ENCODE measurements at regions not wholly inside any gene's neighbourhood (a gene's known extent, or its start where the extent isn't known, plus 50 kb on each side); places are given as distances from the start of the nearest gene placed in this dataset.
A peak's percentile ranks its signal among the peaks of the same experiment; 100 is the strongest.

DNA sequence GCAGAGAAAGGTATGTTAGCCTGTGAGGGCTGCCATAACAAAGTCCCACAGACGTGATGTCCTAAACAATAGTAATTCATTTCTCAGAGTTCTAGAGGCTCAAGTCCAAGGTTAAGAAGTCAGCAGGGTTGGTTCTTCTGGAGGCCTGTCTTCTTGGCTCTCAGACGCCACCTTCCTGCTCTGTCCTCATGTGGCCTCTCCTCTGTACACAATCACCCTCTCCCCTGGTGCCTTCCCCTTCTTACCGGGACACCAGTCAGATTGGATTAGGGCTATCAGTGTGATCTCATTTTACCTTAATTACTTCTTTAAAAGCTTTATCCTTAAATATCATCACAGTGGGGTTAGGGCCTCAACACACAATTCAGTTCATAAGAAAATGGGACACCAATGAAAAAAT lies 860.5 kb downstream of the RNF144A start:
- no peak for DNase-seq (ENCODE audit: low read depth in 6 of 9, low spot score in 9 of 9)
- Histone ChIP-seq H3K27ac (ENCODE audit: low read depth in 1 of 2, low read length in 1 of 2) (no peak overlapping the region), H3K36me3 (ENCODE audit: control insufficient read depth in 2 of 2, insufficient read depth in 2 of 2, low read length in 1 of 2) (no peaks in the 10 kb centered on the region), H3K9me3 (ENCODE audit: control insufficient read depth in 2 of 2, insufficient read depth in 1 of 2, low read length in 1 of 2) (no peaks in the 10 kb centered on the region), H3K4me3 (ENCODE audit: low read length in 2 of 2) (no peak overlapping the region), H3K27me3 (ENCODE audit: control insufficient read depth in 2 of 2, insufficient read depth in 1 of 2, low read length in 1 of 2) (no peaks in the 10 kb centered on the region), H3K4me1 (ENCODE audit: control insufficient read depth in 2 of 2, insufficient read depth in 2 of 2, low read length in 2 of 2) (peaks cover 0 to 4% of the 10 kb centered on the region in 2 donors)
- 94% methylated on average over 3 of the region's 3 CpGs for WGBS

DNA sequence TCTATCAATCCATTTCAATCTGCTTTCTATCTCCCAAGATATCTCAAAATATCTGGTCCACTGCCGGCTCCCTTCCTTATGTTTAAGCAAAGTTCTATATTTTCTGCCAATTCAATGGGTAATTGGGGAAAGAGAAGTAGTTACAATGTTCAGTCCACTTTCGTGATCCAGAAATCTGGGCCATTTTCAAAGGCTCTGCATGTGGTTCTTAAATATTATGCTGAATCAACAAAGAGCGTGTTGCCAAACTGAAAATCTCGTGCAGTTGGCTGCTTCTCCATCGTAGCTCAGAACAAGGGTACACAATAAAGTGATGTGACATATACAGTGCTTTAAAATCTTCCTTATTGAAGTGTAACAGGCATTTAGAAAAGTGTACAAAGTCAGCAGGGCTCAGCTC lies 863.1 kb downstream of the RNF144A start:
- Histone ChIP-seq H3K27ac (ENCODE audit: low read depth in 1 of 2, low read length in 1 of 2) (no peak overlapping the region), H3K9me3 (ENCODE audit: control insufficient read depth in 2 of 2, insufficient read depth in 1 of 2, low read length in 1 of 2) (no peaks in the 10 kb centered on the region), H3K27me3 (ENCODE audit: control insufficient read depth in 2 of 2, insufficient read depth in 1 of 2, low read length in 1 of 2) (no peaks in the 10 kb centered on the region), H3K4me1 (ENCODE audit: control insufficient read depth in 2 of 2, insufficient read depth in 2 of 2, low read length in 2 of 2) (no peaks in the 10 kb centered on the region), H3K4me3 (ENCODE audit: low read length in 2 of 2) (no peak overlapping the region), H3K36me3 (ENCODE audit: control insufficient read depth in 2 of 2, insufficient read depth in 2 of 2, low read length in 1 of 2) (no peaks in the 10 kb centered on the region)
- 95% methylated on average over 5 of the region's 5 CpGs for WGBS
- no peak for DNase-seq (ENCODE audit: low read depth in 6 of 9, low spot score in 9 of 9)

DNA sequence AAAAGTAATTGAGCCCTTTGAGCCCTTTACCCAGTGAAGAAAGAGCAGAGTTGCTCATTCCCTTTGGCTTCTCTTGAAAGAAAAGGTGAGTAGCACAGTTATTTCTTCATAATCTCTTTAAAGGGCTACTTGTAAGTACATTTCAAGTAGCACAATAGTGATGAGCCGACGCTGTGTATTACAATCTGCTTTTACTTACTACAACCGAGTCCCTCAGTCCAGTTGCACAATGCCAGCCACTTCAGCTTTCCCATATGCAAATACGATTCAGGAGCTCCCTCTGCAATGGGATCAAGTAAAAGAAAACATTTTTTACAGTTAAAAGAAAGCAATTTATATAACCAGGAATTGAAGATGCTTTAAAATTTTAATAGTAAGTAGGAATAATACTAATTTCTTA lies 868.5 kb downstream of the RNF144A start:
- 95% methylated on average over 4 of the region's 4 CpGs for WGBS
- Histone ChIP-seq H3K4me3 (ENCODE audit: low read length in 2 of 2) (no peak overlapping the region), H3K27ac (ENCODE audit: low read depth in 1 of 2, low read length in 1 of 2) (no peak overlapping the region), H3K4me1 (ENCODE audit: control insufficient read depth in 2 of 2, insufficient read depth in 2 of 2, low read length in 2 of 2) (no peaks in the 10 kb centered on the region), H3K27me3 (ENCODE audit: control insufficient read depth in 2 of 2, insufficient read depth in 1 of 2, low read length in 1 of 2) (no peaks in the 10 kb centered on the region), H3K36me3 (ENCODE audit: control insufficient read depth in 2 of 2, insufficient read depth in 2 of 2, low read length in 1 of 2) (no peaks in the 10 kb centered on the region), H3K9me3 (ENCODE audit: control insufficient read depth in 2 of 2, insufficient read depth in 1 of 2, low read length in 1 of 2) (no peaks in the 10 kb centered on the region)
- no peak for DNase-seq (ENCODE audit: low read depth in 6 of 9, low spot score in 9 of 9)

DNA sequence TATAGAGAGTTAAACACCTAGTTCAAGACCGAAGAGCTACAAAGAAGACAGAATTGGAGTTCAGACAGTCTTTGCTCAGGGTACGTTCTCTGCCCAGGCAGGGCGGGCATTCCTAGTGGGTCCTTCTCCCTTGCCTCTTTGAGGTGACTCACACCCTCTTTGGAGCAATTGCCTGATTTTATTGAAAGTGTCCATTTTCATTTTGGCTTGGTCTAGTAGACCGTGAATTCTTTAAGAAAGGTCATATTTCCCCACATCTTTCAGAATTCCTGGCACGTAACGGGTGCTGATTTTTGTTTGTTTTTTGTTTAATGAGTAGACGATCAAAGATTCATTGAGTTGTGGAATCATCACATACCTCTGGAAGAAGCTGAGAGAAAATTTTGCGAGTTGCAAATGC lies 871.5 kb downstream of the RNF144A start:
- no peak for DNase-seq (ENCODE audit: low read depth in 6 of 9, low spot score in 9 of 9)

DNA sequence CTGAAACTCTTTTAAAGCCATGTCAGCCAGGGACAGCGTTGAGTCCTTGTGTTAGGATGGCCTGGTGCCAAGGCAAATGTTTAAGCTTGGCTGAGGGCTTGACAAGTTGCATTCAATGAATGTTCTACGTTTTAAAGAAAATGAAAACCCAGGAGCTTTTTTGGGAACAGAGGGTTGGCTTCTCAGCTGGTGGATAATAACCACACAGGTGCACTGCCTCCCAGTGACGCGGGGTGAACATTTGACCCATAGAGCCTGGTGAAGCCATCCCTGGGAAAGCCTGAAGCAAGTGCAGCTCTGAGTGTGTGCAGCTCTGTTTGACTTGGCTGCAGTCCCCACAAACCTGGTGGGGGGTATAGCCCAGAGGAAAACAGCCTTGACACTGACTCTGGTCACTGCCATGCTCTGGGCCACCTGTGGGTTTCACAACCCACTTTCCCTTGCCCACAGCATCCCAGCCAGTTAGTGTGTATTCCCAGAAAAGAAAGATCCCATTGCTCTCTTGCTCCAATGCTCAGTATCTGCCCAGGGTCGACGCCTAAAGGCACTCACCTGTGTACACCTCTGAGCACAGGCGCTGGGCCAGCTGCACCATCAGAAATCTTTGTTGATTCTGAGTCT lies 874.9 kb downstream of the RNF144A start:
- Histone ChIP-seq H3K4me1 (ENCODE audit: control insufficient read depth in 2 of 2, insufficient read depth in 2 of 2, low read length in 2 of 2) (no peaks in the 10 kb centered on the region), H3K9me3 (ENCODE audit: control insufficient read depth in 2 of 2, insufficient read depth in 1 of 2, low read length in 1 of 2) (no peaks in the 10 kb centered on the region), H3K36me3 (ENCODE audit: control insufficient read depth in 2 of 2, insufficient read depth in 2 of 2, low read length in 1 of 2) (no peaks in the 10 kb centered on the region), H3K27me3 (ENCODE audit: control insufficient read depth in 2 of 2, insufficient read depth in 1 of 2, low read length in 1 of 2) (no peaks in the 10 kb centered on the region), H3K4me3 (ENCODE audit: low read length in 2 of 2) (no peak overlapping the region), H3K27ac (ENCODE audit: low read depth in 1 of 2, low read length in 1 of 2) (no peak overlapping the region)
- DNase-seq (ENCODE audit: low read depth in 6 of 9, low spot score in 9 of 9) = peak in 1 of 9 donors; percentile 27
- 92% methylated on average over 7 of the region's 7 CpGs for WGBS

More for the DNA sequence above, 871.5 kb downstream of the RNF144A start:
- Histone ChIP-seq H3K4me1 (ENCODE audit: control insufficient read depth in 2 of 2, insufficient read depth in 2 of 2, low read length in 2 of 2) (no peaks in the 10 kb centered on the region), H3K36me3 (ENCODE audit: control insufficient read depth in 2 of 2, insufficient read depth in 2 of 2, low read length in 1 of 2) (no peaks in the 10 kb centered on the region), H3K27ac (ENCODE audit: low read depth in 1 of 2, low read length in 1 of 2) (no peak overlapping the region), H3K9me3 (ENCODE audit: control insufficient read depth in 2 of 2, insufficient read depth in 1 of 2, low read length in 1 of 2) (no peaks in the 10 kb centered on the region), H3K4me3 (ENCODE audit: low read length in 2 of 2) (no peak overlapping the region), H3K27me3 (ENCODE audit: control insufficient read depth in 2 of 2, insufficient read depth in 1 of 2, low read length in 1 of 2) (no peaks in the 10 kb centered on the region)
- 93% methylated on average over 8 of the region's 8 CpGs for WGBS

DNA sequence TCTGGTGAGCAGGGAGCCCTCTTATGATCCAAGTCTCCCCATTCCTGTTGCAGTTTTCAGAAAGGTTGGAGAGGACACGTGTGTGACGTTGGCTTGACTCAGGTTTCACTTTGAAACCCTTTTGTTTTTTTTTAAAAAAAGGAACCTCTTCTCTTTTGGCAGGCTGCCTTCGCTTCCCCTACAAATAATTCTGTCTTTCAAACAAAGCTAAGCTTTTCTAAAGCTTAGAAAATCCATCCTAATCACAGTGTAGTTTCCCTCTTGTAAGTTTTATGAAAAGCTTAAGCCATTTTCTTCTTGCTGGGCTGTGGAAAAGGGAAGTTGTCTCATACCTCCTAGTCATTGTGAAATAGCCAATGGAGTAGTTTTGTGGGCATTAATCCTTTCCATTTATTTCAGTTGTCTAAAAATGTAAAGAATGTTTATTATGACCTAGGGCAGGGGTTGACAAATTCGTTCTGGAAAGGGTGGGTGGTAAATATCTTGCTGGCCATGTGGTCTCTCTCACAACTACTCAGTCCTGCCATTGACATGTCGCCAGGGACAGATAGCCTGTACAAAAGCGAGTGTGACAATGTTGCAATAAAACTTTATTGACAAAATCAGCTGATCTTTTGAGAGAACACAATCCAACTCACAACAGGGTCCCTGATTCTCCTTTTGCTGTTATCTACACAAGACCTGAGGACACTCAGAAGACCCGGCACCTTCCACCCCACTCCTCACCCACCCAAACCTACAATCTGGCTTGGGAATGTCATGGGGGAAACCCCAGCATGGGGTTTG lies 878.8 kb downstream of the RNF144A start:
- Histone ChIP-seq H3K4me1 (ENCODE audit: control insufficient read depth in 2 of 2, insufficient read depth in 2 of 2, low read length in 2 of 2) (no peaks in the 10 kb centered on the region), H3K27me3 (ENCODE audit: control insufficient read depth in 2 of 2, insufficient read depth in 1 of 2, low read length in 1 of 2) (no peaks in the 10 kb centered on the region), H3K36me3 (ENCODE audit: control insufficient read depth in 2 of 2, insufficient read depth in 2 of 2, low read length in 1 of 2) (no peaks in the 10 kb centered on the region), H3K27ac (ENCODE audit: low read depth in 1 of 2, low read length in 1 of 2) (no peak overlapping the region), H3K9me3 (ENCODE audit: control insufficient read depth in 2 of 2, insufficient read depth in 1 of 2, low read length in 1 of 2) (peaks cover 0 to 2% of the 10 kb centered on the region in 2 donors), H3K4me3 (ENCODE audit: low read length in 2 of 2) (no peak overlapping the region)
- DNase-seq (ENCODE audit: low read depth in 6 of 9, low spot score in 9 of 9) = peak in 1 of 9 donors; percentile 10
- 53% methylated on average over 7 of the region's 7 CpGs for WGBS

DNA sequence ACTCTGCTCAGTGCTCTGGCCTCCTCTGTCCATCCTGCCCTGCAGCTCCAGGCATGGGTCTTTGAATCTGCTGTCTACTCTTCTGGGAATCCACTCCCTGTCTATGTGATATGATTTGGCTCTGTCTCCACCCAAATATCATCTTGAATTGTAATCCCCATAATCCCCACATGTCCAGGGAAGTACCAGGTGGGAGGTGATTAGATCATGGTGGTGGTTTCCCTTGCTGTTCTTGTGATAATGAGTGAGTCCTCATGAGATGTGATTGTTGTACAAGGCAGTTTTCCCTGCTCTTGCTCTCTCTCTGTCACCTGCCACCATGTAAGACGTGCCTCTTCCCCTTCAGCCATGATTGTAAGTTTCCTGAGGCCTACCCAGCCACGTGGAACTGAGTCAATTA lies 881.8 kb upstream of the ID2 start:
- Histone ChIP-seq H3K27me3 (ENCODE audit: control insufficient read depth in 2 of 2, insufficient read depth in 1 of 2, low read length in 1 of 2) (no peaks in the 10 kb centered on the region), H3K36me3 (ENCODE audit: control insufficient read depth in 2 of 2, insufficient read depth in 2 of 2, low read length in 1 of 2) (no peaks in the 10 kb centered on the region), H3K4me1 (ENCODE audit: control insufficient read depth in 2 of 2, insufficient read depth in 2 of 2, low read length in 2 of 2) (no peaks in the 10 kb centered on the region), H3K9me3 (ENCODE audit: control insufficient read depth in 2 of 2, insufficient read depth in 1 of 2, low read length in 1 of 2) (peaks cover 0 to 8% of the 10 kb centered on the region in 2 donors), H3K27ac (ENCODE audit: low read depth in 1 of 2, low read length in 1 of 2) (no peak overlapping the region), H3K4me3 (ENCODE audit: low read length in 2 of 2) (no peak overlapping the region)
- 85% methylated on average over 2 of the region's 2 CpGs for WGBS
- DNase-seq (ENCODE audit: low read depth in 6 of 9, low spot score in 9 of 9) = no peak

DNA sequence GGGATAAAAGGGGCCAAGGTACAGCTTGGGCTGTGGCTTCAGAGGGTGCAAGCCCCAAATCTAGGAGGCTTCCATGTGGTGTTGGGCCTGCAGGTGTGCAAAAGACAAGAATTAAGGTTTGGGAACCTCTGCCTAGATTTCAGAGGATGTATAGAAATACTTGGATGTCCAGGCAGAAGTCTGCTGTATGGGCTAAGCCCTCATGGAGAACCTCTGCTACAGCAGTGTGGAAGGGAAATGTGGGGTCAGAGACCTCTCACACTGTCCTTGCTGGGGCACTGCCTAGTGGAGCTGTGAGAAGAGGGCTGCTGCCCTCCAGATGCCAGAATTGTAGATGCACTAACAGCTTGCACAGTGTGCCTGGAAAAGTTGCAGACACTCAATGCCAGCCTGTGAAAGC lies 880.6 kb upstream of the ID2 start:
- no peaks in the 10 kb centered on the region for H3K4me1 ChIP-seq (ENCODE audit: control insufficient read depth in 2 of 2, insufficient read depth in 2 of 2, low read length in 2 of 2)
- DNase-seq (ENCODE audit: low read depth in 6 of 9, low spot score in 9 of 9) = no peak
- H3K9me3 ChIP-seq (ENCODE audit: control insufficient read depth in 2 of 2, insufficient read depth in 1 of 2, low read length in 1 of 2) = peaks cover 0 to 8% of the 10 kb centered on the region in 2 donors
- H3K27me3 ChIP-seq (ENCODE audit: control insufficient read depth in 2 of 2, insufficient read depth in 1 of 2, low read length in 1 of 2) = no peaks in the 10 kb centered on the region
- no peak overlapping the region for H3K27ac ChIP-seq (ENCODE audit: low read depth in 1 of 2, low read length in 1 of 2)
- no peaks in the 10 kb centered on the region for H3K36me3 ChIP-seq (ENCODE audit: control insufficient read depth in 2 of 2, insufficient read depth in 2 of 2, low read length in 1 of 2)
- no peak overlapping the region for H3K4me3 ChIP-seq (ENCODE audit: low read length in 2 of 2)

DNA sequence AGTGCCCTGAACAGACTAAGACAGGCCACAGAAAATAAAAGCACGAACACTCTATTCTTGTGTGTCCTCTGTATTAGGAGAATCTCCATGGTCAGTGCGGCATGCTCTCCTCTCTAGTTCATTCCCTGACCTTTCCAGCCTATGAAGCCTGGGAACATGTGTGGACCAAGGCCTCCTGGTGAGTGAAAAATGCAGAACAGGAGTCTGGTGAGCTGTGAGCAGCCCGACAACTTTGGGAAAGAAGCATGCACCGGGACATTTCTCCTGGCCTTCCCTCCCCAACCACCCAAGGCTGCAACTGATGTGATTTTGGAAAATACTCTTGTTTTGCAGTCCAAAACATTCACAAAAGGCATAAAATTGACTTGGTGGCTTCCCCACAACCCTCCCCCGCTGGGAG lies 878.3 kb upstream of the ID2 start:
- WGBS = 99% methylated on average over 5 of the region's 5 CpGs

More for the DNA sequence above, 878.3 kb upstream of the ID2 start:
- Histone ChIP-seq H3K27me3 (ENCODE audit: control insufficient read depth in 2 of 2, insufficient read depth in 1 of 2, low read length in 1 of 2) (no peaks in the 10 kb centered on the region), H3K9me3 (ENCODE audit: control insufficient read depth in 2 of 2, insufficient read depth in 1 of 2, low read length in 1 of 2) (peaks cover 0 to 8% of the 10 kb centered on the region in 2 donors), H3K4me1 (ENCODE audit: control insufficient read depth in 2 of 2, insufficient read depth in 2 of 2, low read length in 2 of 2) (no peaks in the 10 kb centered on the region), H3K36me3 (ENCODE audit: control insufficient read depth in 2 of 2, insufficient read depth in 2 of 2, low read length in 1 of 2) (no peaks in the 10 kb centered on the region), H3K4me3 (ENCODE audit: low read length in 2 of 2) (no peak overlapping the region), H3K27ac (ENCODE audit: low read depth in 1 of 2, low read length in 1 of 2) (no peak overlapping the region)
- DNase-seq (ENCODE audit: low read depth in 6 of 9, low spot score in 9 of 9) = no peak
